Dedifferentiated amniotic fluid mesenchymal stem cell (primary cell): ENCODE measurements at regions not wholly inside any gene's neighbourhood (a gene's known extent, or its start where the extent isn't known, plus 50 kb on each side); places are given as distances from the start of the nearest gene placed in this dataset.

Experiments used
- DNase-seq: peaks from one replicate; pipeline ENCODE4 v3.0.0-alpha.2; 2016; ENCODE audit errors: extremely low spot score

DNA sequence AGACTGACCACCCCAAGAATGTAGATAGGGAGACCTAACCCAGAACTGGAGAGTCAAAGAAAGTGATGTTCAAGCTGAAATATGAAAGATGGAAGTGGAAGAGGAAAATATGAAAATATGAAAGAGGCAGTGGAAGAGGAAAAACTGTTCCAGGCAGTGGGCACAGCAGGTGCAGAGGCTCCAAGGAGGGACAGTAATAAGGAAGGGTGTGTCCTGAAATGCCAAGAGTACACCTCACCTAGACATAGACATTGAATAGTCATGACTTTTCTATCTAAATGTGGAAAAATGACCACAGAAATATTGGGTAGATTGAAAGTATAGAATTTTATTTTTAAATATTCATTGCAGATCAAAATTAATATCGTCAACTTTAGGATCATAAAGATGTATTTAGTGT is 161.7 kb upstream of the USP24 start:
- DNase-seq: no peak

DNA sequence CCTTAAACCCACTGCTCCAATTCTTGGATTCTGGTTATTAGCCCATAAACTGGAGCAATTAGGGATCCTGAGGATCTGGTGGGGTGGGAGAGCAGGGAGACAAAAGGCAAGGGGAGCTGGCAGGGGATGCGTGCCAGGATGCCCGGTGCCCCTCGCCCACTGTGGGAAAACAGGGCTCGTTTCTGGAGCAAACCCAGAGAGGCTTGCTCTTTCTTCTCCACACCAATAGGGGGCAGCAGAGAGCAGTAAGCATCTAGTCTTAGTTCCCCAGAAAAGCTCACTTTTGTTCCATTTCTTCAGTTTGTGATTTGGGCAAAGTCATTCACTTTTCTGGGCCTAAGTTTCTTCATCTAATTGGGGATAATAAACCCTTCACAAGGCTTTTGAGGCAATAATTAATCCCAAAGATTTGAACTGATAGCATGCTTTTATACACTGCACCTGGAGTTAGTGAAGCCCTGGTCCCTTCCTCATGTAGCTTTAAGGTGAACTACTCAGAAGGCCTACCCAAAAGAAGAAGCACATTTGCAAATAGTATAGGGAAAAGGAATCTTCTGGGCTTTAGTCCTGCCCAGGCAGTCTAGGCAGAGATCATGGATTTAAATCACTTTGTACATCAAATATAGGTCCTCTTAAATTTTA is 160.6 kb upstream of the USP24 start:
- peak; percentile 27 for DNase-seq

DNA sequence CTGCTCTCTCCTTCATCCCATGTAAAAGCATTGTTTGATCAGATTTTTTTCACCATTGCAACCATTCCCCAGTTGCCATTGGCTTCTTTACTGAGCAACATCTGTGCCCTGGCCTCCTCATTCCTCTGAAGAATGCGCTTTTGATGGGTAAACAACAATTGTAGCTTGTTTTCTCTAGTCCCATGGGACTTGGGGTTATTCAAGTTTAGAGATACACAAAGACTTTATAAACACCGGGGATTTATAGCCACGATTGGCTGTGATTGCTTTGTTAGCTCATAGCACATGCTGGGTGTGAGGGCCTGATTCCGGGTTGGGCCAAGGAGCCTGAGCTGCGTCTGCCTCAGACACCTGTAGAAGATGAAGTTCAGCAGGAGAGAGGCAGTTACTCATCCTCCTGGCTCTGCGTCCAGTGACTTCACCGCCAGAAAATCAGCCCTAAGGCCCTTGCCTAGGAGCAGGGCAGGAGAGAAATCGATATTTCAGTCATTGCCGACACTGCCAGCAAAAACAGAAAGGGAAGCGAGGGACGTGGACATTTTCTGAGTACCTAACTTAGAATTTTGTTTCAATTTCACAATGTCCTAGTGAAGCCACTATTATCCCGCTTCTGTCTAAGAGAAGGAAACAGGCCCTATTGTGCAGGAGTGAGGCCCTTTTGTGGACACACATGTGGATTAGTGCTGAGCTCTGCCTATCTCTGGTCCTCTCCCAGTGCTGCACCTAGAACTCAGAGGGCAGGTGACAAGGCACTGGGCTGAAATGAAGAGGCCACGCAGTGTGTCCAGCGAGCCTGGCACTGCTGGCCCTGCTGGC is 159.8 kb upstream of the USP24 start:
- no peak for DNase-seq

GRCh38 chr1:55374216-55374615 is 159.1 kb upstream of the USP24 start:
- no peak for DNase-seq

DNA sequence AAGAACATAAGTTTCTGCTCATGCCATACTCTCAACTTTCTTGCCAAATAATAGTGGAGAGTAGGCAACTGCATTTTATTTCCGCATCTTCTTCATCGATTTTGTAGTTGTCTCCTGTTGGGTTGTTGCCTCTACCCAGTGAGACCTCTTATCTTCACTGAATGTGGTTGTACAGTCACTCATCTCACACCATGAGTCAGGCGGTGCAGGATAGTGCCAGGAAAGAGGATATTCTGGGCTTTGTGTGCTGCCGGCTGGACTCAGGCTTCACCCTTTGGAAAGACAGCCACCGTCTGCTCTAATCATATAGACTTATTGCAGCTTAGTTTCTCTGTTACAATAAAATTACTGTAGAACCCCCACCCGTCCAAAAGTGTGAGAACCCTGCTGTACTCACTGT is 154.3 kb upstream of the USP24 start:
- no peak for DNase-seq

GRCh38 chr1:55368698-55369097 is 153.5 kb upstream of the USP24 start:
- no peak for DNase-seq

DNA sequence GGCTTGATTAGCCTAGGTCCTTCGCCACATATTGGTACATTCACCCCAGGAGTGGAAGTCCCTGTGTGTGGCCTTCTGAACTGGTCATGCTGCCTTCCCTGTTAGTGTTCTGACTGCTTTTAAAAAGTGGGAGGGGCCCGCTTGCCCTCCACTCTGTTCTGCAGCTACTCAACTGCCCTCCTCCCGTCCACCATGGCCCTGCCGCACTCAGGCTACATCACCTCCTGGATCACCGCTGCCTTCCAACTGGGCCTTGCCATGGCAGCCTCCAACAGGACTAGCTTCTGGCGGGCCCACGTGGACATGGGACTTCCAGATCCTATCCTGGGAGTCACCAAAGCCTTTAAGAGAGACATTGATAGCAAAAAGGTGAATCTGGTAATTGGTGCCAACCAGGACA is 152.1 kb upstream of the USP24 start:
- no peak for DNase-seq

DNA sequence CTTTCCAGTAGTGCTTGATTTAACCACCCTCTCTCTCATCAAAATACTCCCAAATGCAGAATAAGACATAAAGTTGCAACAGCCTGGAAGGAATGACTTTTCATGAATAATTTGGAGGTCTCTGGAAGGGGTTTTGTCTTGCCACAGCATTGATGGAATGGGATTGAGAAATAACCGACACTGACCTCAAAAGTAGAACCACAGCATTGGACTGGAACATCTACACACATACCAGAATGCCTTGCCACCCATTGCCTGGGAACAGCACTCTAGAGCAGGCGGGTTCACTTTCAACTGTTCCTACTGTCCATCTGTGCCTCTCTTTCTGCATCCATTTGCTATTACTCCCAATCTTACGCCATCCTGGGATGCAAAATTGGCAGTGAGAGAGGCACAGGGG is 149.1 kb upstream of the USP24 start:
- DNase-seq: no peak

GRCh38 chr1:55363268-55363667 is 148.1 kb upstream of the USP24 start:
- no peak for DNase-seq

GRCh38 chr1:55362558-55362957 is 147.4 kb upstream of the USP24 start:
- DNase-seq: peak; percentile 35

DNA sequence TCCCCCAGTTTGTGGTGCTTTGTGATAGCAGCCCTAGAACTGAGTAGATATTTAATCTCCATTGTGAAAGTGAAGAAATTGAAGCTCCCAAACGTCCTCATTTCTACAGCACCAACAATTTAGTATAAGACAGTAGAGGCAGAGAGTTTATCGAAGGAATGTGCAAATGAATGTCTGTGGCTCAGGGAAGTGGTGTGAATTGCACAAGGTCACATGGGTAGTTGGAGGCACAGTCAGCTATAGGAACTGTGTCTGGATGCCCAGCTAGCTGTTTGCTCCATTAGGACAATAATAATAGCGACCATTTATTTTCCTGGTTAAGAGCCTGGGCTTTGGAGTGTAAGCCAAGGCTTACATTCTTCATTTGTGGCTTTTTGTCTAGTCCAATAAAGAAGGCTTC is 144.4 kb upstream of the USP24 start:
- DNase-seq: no peak

GRCh38 chr1:55358581-55358980 is 143.4 kb upstream of the USP24 start:
- DNase-seq: no peak

DNA sequence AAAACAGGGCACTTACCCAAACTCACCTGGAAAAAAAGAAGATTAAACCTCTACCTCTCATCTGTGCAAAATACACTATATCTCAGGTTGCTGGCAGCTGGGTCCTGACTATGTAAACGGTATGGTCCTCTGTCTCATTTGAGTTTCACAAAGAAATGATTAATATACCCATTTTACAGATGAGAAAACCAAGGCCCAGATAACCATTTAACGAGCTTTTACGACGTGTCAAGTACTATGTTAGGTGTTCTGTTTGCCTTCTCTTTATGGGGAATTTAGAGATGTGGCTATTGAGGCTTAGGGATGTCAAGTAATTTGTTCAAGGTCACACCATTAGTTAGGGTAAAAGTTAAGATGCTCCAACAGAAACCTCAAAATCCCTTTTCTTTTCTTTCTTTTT is 140.4 kb upstream of the USP24 start:
- DNase-seq: no peak

GRCh38 chr1:55353707-55354620 is 138.8 kb upstream of the USP24 start:
- DNase-seq: no peak

DNA sequence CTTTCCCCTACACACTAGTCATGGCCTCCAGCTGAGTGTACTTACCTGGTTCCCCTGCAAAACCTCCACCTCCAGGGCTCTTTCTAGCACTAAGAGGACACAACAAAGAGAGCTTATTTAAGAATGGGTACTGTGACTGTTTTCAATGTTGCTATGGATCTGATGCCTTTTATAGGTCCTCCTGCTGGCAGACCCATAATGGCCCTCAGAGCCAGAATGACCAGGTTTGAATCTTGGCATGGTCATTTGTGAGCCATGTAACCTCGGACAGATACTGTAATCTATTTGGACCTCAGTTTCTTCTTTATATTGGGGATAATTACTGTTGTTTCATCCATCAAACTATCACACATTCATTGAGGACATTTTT is 137.6 kb upstream of the USP24 start:
- no peak for DNase-seq

DNA sequence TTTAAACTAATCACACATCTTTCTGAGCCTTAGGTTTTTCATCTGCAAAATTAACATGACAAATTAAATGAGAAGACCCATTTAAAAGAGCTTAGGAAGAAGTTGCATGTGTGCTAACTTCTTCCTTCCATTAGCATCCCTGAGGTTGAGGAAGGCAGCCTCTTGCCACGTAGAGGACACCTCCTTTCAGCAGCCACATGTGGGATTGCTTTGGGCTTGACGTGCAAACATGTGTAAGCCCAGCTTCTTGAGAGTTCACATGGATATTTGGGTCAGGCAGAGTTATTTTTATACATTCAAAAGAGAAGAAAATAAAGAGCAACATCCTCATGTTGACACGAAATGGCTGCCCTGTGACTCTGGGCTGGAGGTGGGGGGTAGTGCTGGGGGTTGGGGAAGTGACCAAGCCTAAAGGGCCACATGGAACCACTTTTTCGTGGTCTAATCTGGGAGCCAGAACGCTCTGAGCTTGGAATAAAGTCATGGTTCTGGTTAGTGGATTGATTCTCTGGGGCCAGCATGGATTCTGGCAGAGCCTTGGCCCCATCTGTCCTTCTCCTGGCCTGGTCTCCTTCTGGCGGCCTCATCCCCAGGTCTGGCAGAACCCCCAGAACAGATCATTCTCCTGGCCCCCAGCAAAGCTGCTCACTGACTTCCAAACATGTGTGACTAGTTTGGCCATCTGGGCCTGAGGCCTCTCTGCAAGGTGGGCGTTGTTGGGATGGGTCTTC is 137.1 kb upstream of the USP24 start:
- DNase-seq: no peak

DNA sequence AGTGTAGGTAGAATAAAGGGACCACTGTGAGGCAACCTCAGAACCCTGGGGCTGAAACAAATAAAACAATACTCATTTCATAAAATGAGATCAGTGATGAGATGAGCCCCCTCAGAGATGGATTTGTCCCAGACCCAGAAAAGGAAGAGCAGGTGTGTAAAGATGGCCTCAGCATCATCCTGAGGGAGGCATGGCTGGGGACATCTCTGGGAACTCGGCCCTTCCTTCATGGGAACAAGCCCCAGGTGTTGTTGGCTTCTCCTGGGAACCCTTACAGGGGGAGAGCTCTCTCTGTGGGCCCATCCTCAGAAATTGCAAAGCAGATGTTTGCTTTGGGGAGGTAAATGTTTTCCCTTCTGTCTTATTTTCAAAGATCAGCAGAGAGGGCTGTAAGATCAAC is 133.2 kb upstream of the USP24 start:
- no peak for DNase-seq

DNA sequence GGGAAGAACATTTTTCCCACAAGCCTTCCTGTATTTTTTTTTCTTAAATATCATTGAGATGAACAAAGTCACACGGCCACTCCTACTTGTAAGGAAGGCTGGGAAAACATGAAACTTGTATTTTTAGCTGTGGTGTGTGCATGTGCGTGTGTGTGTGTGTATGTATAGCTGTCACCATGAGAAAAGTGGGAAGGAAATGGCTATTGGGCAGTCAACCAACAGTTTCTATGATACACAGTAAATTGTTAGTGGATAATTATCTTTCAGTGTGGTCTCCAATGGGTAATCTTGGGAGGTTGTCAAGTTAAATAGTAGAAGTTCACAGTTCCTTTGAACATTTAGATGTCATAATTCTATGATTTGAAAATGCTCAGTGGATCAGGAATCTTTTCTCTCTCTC is 132.7 kb upstream of the USP24 start:
- no peak for DNase-seq

DNA sequence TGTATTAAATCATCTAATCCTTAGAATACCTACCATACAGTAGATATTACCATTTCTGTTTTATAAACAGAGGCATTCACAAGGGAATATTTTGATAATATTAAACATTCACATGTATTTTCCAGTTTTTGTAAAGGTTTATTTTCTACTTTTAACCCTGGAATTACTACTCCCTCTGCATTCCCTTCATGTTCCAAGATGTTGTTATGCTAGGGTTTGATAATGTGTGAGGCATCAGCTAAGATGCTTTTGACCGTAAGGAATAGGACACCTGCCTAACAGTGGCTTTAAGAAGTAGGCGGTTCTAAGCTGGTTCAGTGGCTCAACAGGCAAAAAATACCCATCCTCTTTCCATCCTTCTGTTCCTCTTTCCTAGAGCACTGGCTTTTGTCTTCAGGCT is 131.9 kb upstream of the USP24 start:
- no peak for DNase-seq

DNA sequence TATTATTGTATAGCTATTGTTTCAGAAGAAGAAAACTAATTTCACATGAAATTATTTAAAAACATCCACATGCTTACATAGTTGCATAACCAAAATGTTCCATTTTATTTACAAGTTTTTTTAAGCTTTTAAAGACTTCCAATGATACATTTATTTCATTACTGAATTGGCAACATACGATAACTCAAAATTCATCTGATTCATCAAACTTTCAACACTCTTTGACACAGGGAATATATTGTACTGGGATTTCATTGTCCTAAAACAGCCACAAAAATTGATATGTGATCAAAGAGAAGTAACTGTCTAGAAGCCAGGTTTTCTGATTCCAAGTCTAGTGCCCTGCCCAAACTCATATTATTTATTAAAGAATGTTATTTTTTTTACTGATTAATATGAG is 131.4 kb upstream of the USP24 start:
- DNase-seq: no peak

DNA sequence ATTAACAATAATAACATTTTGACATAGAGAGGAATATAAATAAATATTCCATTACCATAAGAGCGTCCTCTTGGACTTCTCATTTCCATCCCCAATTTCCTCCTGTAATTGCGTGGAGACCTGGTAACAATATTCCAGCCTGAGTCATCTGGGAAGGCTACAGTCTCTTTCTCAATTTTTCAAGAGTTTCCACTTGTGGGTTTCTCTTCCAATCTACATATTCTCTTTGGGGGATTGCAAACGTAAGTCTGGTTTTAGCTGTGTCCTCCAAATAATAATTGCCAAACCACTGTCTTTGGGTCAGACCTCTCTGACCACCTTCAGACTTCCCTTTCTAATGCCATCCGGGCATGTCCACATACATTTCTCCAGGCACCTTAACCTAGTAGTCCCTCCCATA is 124.5 kb upstream of the USP24 start:
- no peak for DNase-seq

GRCh38 chr1:55338448-55338820 is 123.3 kb upstream of the USP24 start:
- DNase-seq: no peak
